HG03064 (cell line): ENCODE measurements at regions not wholly inside any gene's neighbourhood (a gene's known extent, or its start where the extent isn't known, plus 50 kb on each side); places are given as distances from the start of the nearest gene placed in this dataset.
"Not testable (repeated sequence)": the region's sequence is repeated elsewhere in the genome, so short reads cannot be mapped to it uniquely, and the experiment has no call there.

Experiments used
- ATAC-seq: cut with Tn5 transposase; IDR thresholded peaks from one replicate; pipeline ENCODE4 v1.9.1; 2021; ENCODE audit warnings: low read depth; ENCODE audit not compliant: unreplicated experiment

DNA sequence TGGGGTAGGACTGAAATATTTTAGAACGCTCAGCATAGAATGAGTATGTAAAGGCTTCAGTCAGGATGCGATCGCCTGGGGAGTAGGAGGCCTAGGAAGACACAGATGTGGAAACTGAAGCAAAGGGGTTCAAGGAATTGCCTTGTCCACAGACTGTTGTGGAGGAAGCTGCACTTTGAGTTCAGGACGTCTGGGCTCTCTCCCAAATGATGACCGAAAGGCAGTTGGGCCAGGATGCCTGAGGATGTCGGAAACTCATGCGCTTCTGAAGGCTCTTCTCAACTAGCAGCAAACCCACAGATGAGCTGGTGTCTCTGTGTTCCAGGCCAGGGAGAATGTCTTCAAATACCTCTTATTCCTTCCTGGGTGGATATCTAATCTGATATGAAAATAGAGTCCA, 146.2 kb upstream of the SULF2 start:
- ATAC-seq, result no peak

DNA sequence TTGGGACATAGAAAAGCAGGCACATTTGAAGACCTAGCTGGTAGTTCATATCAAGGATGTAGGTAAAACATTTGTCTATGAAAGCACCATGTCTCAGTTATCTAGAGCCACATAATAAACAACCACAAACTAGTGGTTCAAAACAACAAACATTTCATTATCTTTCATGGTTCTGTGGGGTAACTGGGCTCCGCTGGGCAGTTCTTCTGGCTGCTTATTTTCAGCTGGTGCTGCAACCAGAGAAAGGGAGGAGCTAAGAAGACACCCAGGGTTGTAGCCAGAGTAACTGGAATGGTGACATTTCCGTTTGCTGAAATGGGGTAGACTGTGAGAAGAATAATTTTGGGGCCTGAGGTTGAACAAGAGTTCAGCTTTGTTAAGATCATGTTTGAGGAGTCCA, 145.7 kb upstream of the SULF2 start:
- ATAC-seq, result no peak

DNA sequence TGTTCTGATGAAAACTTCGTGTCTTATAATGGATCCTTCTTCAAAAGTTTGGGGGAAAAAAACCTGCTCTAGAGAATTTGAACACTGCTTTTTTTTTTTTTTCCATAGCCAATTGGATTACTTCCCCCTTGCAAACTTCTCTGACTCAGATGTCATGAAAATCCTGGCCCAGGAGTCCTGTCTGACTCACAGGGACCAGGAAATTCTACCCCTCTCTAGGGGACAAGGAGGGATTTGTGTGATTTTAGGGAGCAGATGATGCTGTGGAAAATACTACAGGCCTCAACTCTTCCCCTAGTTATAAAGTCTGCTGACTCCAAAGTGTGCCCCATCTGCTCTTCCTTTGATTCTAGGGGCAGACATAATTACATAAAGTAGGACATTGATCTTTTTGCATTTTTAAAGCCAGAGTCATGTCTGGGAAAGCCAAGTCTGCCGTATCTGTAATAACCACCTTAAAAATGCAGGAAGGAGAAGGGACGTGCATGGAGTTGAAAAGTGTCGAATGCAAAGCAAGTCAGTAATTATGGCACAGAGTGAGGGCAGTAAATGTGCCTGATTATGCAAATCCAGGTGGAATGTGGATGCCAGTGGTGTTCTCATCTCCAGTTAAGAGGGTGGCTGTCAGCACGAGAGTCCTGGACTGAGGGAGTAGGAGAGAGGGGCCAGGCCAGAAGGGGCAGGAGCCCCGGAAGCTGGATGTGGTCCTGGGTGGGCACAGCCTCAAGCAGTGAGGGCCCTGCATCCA, 144.3 kb upstream of the SULF2 start:
- ATAC-seq, result no peak

DNA sequence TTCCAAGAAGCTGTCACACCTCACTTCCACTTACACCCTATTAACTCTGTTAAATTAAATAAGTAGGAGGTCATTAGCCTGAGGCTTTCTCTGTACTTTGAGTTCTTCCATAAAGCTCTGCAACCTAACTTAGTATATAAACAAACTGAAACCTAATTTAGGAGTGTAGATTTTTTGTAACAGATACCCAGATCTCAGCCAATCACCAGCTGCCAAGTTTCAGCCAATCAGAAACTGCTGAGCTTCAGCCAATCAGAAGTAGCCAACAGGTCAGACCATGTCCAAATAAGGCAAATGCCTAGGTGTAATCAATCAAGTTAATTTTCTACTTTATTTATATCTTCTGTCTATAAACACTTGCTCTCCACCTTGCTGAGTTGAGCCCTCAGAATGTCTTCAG, 142.7 kb upstream of the SULF2 start:
- no peak for ATAC-seq

DNA sequence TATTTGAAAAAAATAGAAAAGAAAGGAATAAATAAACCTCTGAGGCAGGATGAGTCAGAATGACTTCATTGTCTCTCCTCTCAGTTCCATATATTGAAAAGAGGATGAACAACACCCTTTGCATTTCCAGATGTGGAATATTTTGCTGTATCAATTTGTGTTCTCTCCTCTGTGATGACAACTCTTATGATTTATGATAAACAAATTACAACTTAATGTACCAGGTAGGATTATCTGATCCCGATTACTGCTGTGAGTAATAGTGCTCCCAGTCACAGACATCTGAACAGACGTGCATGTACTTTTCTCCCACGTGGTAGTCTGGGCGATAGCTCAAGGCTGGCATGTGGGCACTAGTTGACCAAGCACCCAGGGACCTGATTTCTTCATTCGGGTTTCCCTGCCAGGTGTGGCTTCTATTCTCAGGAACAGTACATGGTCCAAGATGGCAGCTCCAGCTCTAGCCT, 142.1 kb upstream of the SULF2 start:
- no peak for ATAC-seq

DNA sequence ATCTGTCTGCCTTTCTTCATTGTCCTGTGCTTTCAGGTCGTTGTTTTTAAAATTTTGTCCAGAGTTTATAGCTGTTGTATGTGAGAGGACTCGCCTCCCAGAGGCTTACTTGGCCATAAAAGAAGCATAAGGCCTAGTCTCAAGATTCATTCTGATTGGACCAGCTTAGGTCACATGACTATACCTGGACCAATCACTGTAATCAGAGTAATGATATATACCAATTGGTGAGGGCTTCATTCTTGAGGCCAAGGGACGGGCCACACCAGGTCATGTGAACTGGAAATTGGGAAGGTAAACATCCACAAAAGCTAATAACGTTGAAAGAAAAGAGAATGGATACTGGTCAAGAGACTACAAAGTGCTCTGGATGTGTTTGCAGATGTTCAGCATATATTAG, 141.4 kb upstream of the SULF2 start:
- no peak for ATAC-seq

DNA sequence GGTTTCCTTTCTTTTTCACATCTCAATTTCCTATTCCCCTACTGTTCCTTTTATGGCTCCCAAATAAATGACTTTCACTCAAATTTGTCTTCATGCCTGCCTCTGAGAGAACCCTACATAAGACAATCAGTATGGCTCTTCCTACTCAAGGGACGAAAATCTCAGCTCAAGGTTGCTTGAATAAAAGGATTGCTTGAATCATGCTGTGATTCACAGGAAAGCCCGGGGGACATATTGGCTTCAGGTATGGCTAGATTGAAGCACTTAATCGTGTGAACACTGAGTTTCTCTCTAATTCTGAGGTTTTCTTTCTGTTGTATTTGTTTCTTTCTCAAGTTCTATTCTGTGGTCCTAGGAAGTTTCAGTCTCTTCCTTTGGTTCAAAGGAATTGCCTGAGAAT, 140.3 kb upstream of the SULF2 start:
- ATAC-seq, result no peak

DNA sequence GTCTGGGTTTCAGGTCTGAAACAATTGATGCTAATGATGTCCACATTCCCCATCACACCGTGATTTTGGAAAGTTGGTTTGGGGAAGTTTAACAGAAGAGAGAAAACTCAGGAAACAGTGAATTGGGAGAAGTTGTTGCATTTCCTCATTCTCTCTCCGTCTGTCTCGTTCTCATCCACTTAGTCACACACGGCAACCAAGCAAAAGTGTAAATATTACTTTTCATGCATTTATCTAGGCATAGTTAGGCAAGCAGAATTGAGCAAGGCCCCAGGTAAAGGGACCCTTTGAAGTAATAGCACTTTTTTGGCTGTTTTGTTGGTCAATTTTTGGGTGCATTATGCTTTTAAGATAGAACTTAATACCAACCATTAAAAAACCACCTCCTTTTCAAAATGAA, 137.0 kb upstream of the SULF2 start:
- ATAC-seq, result no peak

DNA sequence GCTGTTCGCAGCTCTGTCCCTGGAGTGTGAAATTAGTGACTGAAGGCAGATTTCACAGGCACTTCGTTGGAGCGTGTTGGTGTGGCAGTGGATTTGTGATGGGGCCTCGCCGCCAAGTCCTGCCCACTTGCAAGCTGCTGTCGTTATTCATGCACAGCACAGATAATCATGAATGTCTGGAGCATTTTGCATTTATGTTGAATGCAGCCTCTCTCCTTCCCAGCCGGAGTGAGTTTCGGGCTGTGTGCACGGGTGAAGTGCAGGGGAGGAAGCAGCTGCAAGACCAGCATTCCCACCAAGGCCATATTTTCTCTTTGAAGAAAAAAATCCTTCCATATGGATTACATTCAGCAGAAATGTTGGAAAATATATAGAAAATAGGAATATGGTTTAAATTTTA, 136.5 kb upstream of the SULF2 start:
- not testable (repeated sequence) for ATAC-seq

DNA sequence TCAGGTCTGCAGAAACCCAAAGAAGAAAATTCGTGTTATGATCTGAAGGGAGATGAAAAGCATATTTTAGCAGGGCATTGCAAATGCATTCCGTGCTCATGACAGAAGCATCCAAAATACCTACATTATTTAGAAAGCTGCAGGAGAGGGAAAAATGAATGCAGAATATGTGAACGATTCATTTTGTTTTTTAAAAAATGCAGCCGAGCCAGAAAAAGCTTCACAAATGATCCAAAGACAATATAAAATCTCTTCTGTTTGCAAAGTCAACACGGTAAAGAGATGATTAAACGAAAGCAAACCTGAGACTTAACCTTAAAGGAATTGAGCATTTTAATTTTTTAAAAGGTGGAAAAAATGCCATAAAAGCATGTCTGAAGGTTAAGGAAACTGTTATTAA, 136.1 kb upstream of the SULF2 start:
- ATAC-seq, result no peak

DNA sequence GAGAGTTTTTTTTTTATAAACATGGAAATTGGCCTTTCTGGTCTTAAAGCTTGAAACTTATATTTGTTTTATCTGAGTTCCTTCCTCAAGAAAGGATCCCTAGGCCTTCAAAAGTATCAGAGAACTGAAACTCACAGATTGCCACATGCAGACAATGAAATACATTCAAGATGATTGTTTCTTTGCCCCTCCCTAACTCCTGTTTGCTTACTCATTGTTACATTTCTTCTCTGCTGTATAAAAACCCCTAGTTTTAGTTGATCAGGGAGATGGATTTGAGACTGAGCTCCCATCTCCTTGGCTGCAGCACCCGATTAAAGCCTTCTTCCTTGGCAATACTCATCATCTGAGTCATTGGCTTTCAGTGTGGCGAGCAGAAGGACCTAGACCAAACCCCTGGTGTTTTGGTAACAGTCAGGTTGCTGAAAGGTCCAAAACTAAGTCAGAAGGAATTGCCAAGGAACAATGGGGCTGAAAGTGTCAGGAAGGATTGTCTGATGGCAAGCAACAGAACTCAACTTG, 132.3 kb upstream of the SULF2 start:
- no peak for ATAC-seq

DNA sequence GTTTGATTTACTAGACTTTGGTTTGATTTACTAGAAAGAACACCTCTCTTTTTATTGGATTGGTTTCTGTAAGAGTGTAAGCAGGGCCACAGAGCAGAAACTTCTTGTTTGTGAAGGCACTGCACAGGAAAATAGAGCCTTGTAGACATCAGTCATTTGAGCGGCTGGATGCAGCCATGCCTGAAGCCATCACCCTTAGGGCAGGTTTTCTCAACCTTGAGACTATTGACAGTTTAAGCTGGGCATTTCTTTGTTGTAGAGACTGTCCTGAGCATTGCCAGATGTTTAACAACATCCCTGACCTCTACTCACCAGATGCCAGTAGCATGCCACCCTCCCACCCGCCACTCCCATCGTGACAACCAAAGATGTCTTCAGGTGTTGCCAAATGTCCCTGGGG, 130.2 kb upstream of the SULF2 start:
- no peak for ATAC-seq

DNA sequence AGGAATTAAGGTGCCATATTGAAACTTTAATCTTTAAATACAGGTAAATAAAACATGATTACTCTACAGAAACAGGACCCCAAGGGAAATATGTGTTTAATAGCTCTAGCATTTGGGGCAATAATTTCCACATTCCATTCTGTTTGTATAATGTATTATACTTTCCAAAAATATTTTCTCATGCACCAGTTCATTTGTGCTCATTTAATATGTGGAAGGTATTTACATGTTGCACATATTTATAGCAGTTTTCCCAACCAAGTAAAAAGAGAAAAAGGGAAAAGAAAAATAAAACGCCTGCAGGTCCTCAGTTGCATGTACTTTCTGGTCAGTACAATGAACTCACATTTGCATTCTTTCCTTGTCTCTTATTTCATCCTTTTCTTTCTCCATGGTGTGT, 129.5 kb upstream of the SULF2 start:
- no peak for ATAC-seq

DNA sequence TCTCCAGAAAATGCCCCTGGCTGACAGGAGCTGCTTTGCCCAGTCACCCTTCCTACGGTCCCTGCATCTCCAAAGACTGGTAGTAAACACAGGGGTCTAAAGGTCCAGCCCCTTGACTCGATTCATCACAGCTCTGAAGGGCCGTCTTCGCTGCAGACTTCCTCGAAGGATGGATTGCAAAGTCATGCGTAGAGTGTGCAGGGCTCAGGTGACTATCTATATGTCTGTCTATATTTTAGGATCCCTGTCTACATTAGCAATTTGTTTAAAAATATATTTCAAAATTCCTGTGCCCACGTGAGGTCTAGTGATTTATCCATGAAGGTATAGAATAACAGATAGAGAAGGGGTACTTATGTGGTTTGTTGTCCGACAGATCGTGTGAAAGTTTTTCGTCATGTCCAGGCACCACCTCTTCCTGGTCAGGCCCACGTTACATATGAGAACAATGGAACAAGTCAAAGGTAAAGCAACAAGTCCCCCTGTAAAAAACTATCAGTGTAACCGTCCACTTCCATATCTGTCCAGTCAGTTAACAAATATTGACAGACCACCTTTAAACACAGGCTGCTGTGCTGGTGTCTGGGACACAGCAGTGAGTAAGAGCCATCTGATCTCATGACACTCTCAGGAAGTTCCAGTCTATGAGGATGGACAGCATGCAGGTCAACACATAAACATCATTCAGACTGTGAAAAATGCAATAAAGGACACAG, 127.7 kb upstream of the SULF2 start:
- ATAC-seq, result not testable (repeated sequence)

DNA sequence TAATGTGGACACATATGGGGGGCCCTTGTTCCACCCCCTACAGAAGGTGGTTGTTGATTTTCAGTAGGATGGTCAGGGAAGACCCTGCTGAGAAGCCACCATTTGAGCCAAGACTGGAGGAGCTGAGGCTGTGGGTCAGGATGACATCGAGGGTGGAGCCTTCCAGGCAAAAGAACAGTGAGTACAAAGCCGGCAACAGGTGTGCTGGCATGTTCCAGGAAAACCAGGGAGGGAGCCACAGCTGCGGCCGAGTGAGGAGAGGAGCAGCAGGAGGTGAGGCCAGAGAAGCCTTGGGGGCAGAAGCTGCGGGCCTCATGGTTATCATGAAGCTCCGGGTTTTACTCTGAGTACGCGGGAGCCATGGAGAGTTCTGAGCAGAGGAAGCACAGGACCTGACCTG, 126.9 kb upstream of the SULF2 start:
- not testable (repeated sequence) for ATAC-seq

DNA sequence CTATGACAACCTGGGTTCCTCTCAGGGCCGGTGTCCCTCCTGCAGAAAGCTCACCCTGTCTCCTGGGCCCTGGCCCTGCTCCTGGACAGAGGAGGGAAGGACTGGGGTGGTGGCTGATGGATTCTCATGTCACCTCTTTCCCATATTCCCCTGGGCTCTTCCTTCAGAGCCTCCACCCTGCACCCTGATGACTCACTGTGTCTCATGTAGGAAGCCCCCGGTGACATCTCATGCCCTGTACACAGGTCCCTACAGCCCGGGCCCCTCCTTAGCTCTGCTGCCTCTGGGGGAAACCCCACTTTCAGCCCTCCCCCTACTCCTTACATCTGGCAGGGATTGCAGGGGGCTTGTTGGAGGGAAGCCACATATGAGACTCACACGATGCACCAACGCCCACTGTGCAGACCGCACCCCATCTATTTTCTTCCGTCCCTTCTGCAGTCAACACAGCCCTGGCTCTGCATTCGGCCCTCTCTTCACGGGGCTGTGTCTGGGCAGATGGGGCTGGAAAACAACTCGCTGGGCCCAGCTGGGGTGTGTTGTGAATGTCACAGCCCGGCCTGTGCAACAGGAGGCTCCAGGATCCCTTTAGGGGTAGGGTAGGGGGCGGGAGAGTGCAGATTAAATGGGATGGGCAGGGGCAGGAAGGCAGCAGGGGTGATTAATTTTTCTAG, 124.6 kb upstream of the SULF2 start:
- not testable (repeated sequence) for ATAC-seq

DNA sequence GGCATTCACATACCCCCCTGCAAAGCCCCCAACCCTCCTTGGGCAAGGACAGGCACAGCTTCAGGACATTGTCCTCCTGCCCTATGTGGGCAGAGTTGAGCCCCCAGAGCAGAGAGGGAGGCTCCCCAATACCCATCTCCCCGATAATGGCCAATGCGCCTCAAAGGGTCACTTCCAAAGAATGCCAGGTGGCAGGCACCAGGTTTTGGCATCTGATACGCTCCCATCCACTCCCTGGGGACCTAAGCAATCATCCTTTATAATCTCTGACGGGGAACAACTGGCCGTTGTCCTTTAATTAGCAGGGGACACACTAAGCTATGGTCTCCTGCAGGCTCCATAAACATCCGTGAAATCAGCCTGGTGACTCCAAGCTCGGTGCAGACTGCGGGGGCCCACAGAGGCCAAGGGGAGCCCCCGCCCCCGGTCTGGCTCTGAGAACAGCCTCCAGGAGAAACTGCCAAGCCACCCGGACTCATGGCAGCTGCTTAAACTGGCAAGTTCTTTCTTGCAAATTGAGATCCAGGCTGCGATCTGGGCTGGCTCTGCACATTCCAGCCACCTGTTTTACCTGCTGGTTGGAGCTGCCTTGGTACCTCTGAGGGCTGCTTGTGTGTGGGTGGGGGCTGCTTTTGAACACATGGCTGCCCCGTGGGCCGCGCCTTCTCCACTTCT, 123.2 kb upstream of the SULF2 start:
- not testable (repeated sequence) for ATAC-seq

DNA sequence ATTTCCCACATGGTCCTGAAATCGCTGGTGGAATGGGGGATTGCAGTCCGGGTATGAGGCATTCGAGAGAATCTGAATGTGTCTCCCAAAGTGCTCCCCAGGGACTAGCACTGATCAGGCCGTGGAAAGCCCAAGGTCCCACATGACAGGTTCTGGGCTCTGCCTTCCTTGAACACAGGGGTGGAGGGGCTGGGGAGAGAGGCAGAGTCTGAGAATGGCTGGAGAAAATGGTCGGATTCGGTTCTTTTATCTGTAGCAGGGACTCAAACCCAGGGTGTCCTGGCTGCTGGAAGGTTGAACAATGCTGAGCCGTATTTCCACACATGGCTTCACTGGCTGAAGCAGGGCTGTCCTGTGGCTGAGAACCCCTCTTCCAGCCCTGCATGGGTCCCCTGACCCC, 122.7 kb upstream of the SULF2 start:
- ATAC-seq, result not testable (repeated sequence)

DNA sequence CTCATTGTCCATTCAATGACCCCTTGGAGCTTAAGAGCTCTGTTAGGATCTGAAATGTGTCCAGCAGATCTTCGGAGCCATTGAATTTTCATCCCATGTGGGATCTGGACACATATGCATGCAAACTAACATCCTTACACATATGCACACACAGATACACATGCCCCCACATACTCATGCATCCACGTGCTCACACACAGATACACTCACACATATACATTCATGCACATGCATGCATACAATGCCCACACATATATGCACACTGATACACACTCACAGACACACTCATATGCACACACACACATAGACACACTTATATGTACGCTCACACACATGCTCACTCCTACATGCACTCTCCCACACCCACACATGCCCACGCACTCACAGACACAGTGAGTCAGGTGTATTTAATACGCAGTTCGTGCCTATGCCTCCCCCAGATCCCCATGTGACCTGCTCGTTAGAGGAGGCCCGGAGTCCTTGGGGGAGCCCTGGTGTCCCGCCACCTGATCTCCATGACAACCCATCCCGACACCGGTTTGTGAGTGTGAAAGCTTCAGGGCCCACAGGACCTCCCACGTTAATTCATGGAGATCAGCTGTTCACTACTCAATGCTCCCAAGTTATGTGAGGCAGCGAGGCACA, 121.9 kb upstream of the SULF2 start:
- ATAC-seq, result no peak

DNA sequence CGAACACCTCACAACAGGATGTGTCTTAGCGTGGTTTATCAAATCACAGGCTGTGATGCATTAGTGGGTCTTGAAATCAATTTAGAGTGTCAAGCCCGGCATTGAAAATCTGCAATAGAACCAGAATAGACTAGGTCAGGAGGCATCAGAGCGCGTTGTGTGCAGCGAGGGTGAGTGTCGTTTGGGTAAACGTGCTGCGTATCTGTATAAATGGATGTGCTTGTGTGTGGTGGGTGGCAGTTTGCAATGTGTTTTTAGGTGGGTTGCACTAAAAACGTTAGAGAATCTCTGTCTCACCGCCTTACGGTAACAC, 121.0 kb upstream of the SULF2 start:
- ATAC-seq, result no peak
